GM21423 (cell line): ENCODE measurements at regions not wholly inside any gene's neighbourhood (a gene's known extent, or its start where the extent isn't known, plus 50 kb on each side); places are given as distances from the start of the nearest gene placed in this dataset.
"Not testable (repeated sequence)": the region's sequence is repeated elsewhere in the genome, so short reads cannot be mapped to it uniquely, and the experiment has no call there.

Experiments
- ATAC-seq: cut with Tn5 transposase; IDR thresholded peaks from one replicate; pipeline ENCODE4 v1.9.1; 2021; ENCODE audit warnings: mild to moderate bottlenecking, moderate library complexity; ENCODE audit not compliant: unreplicated experiment

GRCh38 chr18:60209042-60209441 lies 163.5 kb downstream of the MC4R start:
- ATAC-seq = no peak

DNA sequence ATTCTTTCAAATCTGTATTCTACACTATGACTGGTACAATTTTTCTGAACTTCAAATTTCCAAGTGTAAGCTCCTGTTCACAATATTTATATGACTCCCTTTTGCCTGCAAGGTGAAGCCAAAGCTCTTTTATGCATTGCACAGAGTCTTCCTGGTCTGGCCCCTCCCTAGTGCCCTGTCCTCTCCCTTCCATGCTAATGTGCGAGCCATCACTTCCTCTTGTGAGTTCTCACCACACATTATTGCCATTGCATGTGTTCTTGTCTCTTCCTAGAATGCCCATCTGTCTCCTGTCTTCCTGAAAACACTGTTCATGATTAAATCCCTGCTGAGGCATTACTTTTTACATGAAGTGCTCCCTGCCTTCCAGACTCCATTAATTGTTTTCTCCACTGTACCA lies 169.9 kb downstream of the MC4R start:
- ATAC-seq = no peak

DNA sequence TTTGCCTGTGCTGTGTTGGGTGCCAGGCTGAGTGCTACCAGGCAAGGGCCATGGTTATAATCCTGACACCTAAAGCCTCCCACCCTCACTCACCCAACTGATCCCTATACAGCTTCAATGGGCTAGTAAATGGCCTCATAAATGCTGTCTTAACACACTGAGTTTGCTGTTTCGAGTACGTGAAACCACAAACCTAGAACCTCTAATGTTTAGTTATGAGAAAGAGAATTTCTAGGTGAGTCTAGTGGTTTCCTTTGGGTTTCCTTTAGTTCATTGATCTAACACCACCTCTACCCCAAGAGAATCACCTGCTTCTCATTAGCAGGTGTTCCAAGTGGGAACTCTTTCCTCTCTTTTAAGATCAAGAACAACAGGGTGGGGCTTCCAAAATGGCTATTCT lies 172.0 kb downstream of the MC4R start:
- ATAC-seq = peak; percentile 41

- no peak for ATAC-seq
Measured at GRCh38 chr18:60199505-60199904, 173.1 kb downstream of the MC4R start.

GRCh38 chr18:60197671-60198462 lies 174.7 kb downstream of the MC4R start:
- no peak for ATAC-seq

DNA sequence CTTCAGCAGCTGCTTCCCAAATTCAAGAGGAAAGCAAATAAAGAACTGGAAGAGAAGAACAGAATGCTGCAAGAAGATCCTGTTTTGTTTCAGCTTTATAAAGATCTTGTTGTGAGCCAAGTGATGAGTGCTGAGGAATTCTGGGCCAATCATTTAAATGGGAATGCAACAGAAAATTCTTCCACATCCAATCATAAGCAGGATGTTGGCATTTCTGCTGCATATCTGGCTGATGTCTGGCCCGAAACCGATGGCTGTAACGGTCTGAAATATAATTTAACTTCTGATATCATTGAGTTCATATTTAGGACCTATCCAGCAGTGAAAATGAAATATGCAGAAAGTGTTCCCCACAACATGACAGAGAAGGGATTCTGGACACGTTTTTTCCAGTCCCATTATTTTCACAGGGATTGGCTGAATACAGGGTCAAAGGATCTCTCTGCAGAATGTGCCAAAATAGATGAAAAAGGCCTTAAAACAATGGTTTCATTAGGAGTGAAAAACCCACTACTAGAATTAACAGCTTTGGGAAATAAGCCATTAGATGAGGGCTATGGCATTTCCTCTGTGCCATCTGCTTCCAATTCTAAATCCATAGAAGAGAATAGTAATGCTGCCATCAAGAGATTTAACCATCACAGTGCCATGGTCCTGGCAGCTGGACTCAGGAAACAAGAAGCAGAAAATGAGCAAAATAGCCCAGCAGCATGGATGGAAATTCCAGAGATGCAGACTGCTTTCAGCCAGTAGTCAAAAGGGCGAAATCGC lies 175.6 kb downstream of the MC4R start:
- ATAC-seq = no peak

- no peak for ATAC-seq
Measured at GRCh38 chr18:60193780-60194179, 178.8 kb downstream of the MC4R start.

- ATAC-seq = no peak
Measured at GRCh38 chr18:60191926-60192325, 180.6 kb downstream of the MC4R start.

DNA sequence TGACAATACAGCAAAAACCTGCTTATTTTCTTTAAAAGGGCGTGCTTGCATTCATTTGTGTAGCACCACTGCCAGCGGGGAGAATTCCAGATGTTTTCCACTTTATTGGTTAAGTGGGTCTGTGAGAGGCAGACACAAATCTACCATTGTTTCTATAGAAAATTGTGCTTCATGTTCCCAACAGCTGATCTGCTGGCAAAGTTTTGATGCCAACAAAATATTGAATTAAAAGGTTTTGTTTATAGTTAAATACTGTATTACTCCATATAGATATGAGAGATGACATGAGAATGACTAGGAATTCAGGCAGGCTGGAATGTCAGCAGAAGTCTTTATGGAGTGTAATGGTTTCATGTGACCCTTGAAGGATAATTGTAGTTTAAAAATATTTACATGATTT lies 182.7 kb downstream of the MC4R start:
- no peak for ATAC-seq

DNA sequence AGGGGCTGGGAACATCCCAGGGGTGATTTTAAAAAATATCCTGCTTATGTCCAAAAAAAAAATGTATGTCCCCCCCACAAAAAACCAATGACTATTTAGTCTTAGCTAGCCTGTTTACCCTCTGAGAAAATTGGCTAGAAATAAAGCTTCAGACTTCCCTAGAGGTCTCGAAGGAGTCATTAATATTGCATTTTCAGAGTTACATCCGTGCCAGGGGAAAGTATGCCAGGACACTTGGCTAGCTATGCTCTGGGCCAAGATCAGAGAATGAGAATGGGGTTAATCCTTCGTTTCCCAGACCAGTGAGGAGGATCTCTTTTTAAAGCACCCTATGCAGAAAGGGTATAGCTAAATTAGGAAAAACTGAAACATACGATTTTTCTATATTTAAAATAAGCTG lies 183.6 kb downstream of the MC4R start:
- no peak for ATAC-seq

DNA sequence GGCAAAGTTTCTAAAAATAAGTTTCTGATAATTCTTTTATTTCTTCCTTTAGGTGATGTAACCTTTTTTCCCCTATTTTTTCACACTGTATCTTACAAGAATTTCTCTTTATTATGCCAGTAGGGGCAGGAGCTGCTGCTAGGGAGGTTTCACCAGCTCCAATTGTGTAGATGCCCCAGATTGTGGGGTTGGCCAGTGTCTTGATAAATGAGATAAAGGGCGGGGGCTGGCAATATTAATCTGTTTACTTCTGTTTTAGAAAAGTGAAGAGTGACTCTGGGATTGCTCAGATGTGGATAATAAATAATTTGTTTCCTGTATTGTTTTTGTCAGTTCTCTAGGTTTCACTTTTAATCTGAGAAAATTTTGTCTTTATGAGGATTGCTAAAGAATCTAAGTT lies 190.4 kb downstream of the MC4R start:
- ATAC-seq = no peak

DNA sequence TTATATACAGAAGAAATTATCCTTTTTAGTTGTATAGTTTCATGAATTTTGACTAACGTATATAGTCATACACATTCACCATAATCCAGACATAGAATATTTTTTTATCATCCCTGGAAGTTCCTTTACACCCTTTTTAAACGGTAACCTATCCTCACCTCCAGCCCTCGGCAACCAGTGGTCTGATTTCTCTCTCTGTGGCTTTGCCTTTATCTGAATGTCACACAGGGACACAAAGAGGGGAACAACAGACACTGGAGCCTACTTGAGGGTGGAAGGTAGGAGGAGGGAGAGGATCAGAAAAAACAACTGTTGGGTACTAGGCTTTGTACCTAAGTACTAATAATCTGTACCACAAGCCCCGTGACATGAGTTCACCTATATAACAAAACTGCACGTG lies 191.9 kb downstream of the MC4R start:
- ATAC-seq = no peak

DNA sequence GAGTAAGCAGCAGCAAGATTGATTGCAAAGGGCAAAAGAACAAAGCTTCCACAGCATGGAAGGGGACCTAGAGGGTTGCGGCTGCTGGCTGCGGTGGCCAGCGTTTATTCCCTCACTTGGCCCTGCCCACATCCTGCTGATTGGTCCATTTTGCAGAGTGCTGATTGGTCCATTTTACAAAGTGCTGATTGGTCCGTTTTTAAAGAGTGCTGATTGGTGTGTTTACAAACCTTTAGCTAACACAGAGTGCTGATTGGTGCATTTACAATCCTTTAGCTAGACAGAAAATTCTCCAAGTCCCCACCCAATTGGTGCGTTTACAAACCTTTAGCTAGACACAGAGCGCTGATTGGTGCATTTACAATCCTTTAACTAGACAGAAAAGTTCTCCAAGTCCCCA lies 194.4 kb downstream of the MC4R start:
- ATAC-seq = not testable (repeated sequence)

DNA sequence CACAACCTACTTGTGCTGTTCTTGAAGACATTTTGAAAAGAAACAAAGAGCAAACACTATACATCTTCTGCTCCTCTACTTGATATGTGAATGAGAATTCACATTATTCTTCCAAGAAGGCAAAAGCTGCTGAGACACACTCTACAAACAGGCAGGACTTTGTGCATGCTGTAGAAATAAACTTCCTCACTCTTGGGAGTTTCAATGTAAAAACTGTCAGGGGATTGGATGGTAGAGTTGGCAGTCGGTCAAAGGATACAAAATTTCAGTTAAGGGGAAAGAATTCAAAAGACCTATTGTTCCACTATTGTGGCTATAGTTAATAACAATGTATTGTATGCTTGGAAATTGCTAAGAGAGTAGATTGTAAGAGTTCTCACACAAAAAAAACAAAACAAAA lies 196.3 kb downstream of the MC4R start:
- no peak for ATAC-seq

DNA sequence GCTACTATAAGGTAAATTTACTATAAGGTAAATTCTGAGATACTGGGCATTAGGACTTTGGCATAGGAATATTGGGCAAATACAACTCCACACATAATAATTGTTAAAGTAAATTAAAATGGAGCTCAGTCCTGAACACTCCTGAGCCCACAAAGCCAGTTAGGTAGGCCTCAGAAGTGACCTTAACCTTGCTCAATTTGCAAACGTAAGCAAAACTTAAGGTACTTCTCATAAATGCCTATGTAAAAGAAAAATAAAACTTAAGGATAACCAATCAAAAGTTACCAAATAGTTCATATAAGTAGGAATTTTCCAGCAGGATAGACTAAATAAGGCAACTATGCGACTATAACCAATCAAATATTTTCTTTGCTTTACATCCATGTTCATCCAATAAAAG lies 197.7 kb downstream of the MC4R start:
- no peak for ATAC-seq

DNA sequence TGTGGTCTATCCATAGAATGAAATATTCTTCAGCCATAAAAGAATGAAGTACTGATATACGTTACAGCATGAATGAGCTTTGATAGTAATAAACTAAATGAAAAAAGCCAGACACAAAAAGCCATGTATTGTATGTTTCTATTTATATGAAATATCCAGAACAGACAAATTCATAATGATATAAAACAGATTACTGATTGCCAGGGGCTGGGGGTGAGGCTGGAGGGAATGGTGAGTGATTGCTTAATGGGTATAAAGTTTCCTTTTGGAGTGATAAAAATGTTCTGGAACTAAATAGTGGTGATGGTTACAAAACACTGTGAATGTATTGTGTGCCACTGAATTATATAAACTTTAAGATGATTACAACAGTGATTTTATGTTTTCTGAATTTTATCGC lies 200.5 kb downstream of the MC4R start:
- ATAC-seq = no peak

DNA sequence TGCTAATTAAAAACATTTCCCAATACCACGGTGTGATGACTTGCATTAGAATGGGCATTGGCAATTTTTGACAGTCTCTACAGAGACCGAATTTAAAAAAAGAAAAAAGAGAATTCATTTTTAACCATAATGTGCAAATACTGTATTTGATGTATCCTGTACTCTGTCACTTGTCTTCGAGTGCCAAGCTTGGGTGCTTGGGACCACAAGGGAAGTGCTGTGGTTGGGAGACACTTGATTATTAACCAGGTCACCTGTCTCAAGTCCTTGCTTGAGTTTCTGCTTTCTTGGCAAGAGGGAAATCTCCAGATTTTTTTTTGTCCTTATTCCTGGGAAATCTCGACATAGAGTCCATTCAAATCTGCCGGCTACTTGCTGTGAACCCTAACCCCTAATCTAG lies 209.0 kb downstream of the MC4R start:
- ATAC-seq = peak; percentile 96

DNA sequence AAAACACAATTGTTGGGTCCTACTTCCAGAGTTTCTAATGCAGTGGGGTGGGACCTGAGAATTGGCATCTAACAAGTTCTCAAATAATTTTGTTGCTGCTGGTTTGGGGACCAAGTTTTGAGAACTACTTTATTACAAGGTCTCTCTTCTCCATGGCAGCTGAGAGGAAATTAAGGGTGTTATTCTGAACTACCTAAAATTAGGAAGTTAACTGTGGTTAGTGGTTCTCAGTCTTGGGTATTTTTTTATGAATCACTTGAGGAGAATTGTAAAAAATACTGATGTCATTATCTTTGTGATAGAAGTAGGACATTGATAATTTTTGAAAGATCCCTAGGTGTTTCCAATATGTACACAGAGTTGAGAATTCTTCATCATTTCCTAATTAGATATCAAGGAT lies 210.2 kb downstream of the MC4R start:
- peak; percentile 53 for ATAC-seq

DNA sequence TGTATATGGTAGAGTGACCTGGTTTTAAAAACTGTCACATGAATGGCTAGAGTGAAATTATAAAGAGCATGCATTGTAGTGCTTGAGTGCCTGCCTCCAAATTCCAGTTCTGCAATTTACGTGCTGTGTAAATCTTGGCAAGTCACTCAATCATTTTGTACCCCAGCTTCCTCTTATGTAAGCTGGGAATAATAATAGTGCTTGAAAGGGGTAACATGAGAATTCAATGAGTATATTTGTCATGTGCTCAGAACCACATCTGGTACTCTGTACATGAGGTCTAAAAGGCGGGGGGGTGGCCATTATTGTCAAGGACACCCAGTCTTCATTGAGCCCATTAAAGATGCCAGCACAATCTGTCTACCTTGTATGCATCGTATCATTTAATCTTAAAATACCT lies 214.8 kb downstream of the MC4R start:
- ATAC-seq = no peak

GRCh38 chr18:60153376-60153775 lies 219.2 kb downstream of the MC4R start:
- ATAC-seq = no peak

- no peak for ATAC-seq
Measured at GRCh38 chr18:60149316-60149715, 223.3 kb downstream of the MC4R start.

DNA sequence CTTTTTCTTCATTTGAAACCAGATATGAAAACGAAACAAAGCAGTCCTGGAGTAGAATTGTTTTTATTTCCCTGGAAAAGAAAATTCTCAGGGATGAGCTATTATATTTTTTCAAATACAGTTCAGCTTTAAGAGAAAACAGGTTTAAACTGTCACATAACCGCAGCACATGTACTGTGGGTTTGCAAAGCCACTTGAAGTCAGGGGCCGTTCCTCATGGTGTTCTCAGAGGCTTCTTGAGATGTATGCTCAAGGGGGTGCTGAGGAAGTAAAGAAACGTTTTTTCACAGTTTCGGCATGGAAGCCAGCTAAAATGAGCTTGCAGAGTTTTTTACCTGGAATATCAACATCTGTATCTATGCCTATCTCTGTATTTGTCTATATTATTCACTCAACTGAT lies 225.3 kb downstream of the MC4R start:
- peak; percentile 46 for ATAC-seq
